ENCODE measurements at regions not wholly inside any gene's neighbourhood (a gene's known extent, or its start where the extent isn't known, plus 50 kb on each side); places are given as distances from the start of the nearest gene placed in this dataset.

- TF ChIP-seq POLR2AphosphoS5 (IDR thresholded peaks at IDR 0.05; ENCODE audit: low read depth, low read length), result no peak
- no peak for TF ChIP-seq CTCF (IDR thresholded peaks at IDR 0.05)
- no peak for TF ChIP-seq REST (IDR thresholded peaks at IDR 0.05; ENCODE audit: insufficient read depth in 1 of 2, low read depth in 2 of 2, low read length in 1 of 2)
- no peak for TF ChIP-seq TCF7L2 (IDR thresholded peaks at IDR 0.05; ENCODE audit: low read depth, low read length)
Observed at GRCh38 chr13:22893204-22893603, 287.6 kb upstream of the SGCG start.
